SHP77 treated with DMSO at 0.1 percent for 48 hours (cell line): ENCODE measurements at regions not wholly inside any gene's neighbourhood (a gene's known extent, or its start where the extent isn't known, plus 50 kb on each side); places are given as distances from the start of the nearest gene placed in this dataset.
"Not testable (repeated sequence)": the region's sequence is repeated elsewhere in the genome, so short reads cannot be mapped to it uniquely, and the experiment has no call there.

Experiments
- DNase-seq: peaks from one replicate; lab custom pipeline; 2025; lab: John Stamatoyannopoulos, UW

DNA sequence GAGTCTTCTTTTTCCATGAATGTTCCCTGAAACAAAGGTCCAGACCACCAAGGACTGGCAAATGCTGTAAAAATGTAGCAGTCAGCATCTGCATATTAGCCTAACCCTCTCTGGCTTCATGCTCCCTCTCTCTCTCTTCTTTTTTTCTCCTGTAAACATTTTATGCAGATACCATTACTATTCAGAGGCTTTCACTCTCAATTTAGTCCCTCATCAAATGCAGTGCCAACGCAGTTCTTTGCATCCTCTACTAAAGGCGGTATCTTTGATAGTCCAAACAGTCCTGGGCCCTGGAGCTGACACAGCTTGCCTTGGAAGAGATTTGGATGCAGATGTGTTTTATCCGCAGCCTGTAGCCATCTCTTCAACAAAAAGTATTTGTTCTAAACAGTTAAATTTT lies 167.1 kb upstream of the MMS22L start:
- no peak for DNase-seq

DNA sequence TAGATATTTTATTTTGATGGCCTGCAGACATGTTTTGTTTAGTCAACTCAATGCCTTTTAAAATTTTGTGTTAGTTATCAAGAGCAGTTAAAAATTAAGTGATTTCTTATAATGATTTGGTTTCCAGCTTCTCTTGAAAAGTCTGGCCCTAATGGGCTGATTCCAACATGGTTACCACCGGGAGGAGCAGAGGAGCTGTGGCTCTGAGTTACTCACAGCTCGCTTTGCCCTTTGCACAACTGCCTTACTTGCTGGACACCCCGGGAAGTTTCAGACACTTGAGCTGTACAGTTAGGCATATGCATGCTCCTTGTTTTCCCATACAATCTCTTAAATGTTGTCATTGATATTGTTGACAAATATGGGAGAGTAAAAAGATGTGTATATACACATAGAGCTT lies 173.1 kb upstream of the MMS22L start:
- DNase-seq: no peak

DNA sequence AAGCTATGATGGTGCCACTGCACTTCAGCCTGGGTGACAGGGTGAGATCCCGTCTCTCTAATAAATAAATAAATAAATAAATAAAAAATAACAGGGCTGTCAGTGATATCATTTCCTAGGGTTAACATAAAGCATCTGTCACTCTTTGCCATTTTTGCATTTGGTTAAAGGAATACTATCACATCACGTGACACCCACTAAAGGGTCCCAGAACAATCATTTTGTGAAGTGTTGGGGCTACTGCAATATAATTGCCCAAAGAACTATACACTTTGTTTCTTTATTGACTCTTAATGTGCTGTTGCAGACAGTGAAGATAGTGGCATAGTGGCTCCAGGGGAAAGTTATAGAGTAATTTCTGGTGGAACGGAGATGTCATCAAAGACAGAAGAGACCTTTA lies 176.5 kb upstream of the MMS22L start:
- no peak for DNase-seq

- DNase-seq: no peak
Observed at GRCh38 chr6:97459986-97460385, 177.0 kb upstream of the MMS22L start.

- DNase-seq: no peak
Observed at GRCh38 chr6:97460394-97461080, 177.5 kb upstream of the MMS22L start.

DNA sequence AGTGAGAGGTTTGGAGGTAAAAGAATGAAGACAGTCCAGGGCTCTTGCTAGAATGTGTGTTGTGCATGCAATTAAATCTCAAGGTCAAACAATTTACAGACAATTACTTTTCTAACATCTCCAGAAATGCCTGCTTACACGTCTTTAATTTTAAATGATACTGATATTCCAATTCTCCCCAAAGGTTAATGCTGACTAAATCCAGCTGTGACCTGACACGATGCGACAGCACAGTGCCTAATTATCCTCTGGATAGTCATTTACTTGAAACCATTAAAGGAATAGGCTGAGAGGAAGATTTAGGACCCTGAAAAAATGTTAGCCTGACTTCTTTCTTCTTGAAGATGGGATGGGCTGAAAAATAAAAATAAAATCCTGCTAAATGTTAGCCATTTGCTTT lies 178.2 kb upstream of the MMS22L start:
- DNase-seq: no peak

GRCh38 chr6:97462031-97462430 lies 179.0 kb upstream of the MMS22L start:
- DNase-seq: no peak

- DNase-seq: no peak
Observed at GRCh38 chr6:97462938-97463598, 180.1 kb upstream of the MMS22L start.

GRCh38 chr6:97465877-97466561 lies 183.0 kb upstream of the MMS22L start:
- no peak for DNase-seq

DNA sequence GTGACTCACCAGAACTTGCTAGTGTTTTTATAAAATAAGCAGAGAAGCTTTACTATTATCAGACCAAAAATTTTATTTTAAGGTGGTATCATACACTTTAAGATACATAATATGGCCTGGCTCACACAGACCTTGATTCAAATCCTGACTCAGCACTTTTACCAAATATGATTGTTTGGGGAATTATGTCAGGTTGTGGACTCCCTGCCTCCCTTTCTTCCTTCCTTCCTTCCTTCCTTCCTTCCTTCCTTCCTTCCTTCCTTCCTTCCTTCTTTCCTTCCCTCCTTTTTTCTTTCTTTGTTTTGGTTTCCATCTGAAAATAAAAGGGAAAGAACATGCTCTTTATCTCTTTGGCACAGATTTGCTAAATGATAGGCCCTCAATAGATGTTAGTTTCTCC lies 186.0 kb upstream of the MMS22L start:
- no peak for DNase-seq

DNA sequence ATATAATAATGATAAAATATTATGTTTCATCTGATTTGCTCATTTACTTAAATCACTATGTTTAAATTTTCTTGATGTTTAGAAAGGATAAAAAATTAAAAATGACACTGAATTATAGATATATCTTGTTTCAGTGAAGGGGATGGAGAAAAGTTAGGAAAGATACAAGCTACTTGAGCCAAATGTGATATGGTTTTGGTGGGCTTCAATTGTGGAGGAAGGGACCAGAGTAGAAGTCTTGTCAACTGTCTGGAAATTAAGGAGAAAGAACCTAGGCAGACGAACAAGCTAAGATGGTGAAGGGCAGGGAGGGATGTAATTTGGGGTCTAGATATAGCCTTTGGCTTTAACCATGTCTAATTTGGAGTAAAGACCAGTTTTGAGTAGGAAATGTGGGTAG lies 186.4 kb upstream of the MMS22L start:
- no peak for DNase-seq

- no peak for DNase-seq
Observed at GRCh38 chr6:97470322-97470721, 187.3 kb upstream of the MMS22L start.

- DNase-seq: no peak
Observed at GRCh38 chr6:97473979-97474378, 191.0 kb upstream of the MMS22L start.

GRCh38 chr6:97497713-97498331 lies 214.8 kb upstream of the MMS22L start:
- peak; percentile 71 for DNase-seq

- DNase-seq: no peak
Observed at GRCh38 chr6:97501853-97502252, 218.8 kb upstream of the MMS22L start.

- no peak for DNase-seq
Observed at GRCh38 chr6:97508646-97509045, 225.6 kb upstream of the MMS22L start.

GRCh38 chr6:97513260-97513659 lies 230.2 kb upstream of the MMS22L start:
- DNase-seq: not testable (repeated sequence)

GRCh38 chr6:97524811-97525210 lies 241.8 kb upstream of the MMS22L start:
- no peak for DNase-seq

DNA sequence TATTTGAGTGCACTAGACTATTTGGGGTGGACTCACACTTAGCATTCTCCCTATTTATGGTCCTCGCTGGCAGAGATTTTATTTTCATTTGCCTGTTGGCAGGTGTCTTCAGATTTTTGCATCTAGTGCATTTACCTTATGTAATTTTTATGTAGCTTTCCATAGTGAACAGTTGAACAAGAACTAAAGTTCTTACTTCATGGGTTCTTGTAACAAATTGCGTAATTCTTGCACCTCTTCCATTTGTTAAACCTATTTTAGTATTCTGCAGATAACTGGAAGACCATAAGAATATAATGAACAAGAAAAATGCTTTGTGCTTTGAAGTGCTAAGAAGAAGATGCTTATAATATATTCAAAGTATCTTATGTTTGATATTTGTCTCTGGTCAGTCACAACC lies 252.8 kb upstream of the MMS22L start:
- DNase-seq: no peak

DNA sequence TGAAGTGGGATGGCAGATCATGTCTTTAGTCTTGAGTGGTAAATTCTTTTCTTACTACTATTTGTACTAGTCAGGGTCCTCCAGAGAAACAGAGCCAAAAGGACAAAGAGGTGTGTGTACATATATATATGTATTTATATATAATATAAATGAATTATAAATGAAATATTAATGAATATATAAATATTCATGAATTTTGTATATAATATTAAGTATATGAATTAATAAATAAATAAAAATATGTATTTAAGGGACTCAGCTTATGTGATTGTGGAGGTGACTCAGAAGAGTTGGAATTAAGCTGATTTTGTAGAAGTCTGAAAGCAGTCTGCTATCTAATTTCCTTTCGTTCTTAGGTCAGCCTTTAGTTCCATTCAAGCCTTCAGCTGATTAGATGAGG lies 265.3 kb upstream of the MMS22L start:
- no peak for DNase-seq

DNA sequence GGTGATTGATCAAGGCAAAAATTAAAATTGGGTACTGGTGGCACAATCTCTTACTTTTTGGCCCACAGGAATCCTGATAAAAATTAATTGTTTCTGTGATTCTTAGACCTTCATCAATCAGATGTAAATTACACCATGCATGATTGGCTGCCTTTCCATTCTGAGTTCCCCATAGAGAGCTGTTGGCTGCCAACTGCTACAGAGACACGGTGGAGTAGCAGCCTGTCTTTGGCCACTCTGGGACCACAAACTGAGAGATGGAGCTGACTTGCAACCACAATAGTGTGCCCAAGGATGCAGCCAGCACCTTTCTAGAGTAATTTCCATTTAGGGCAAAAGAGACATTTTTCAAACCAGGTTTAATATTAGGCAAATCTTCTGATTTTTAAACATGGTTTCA lies 274.3 kb upstream of the MMS22L start:
- no peak for DNase-seq

DNA sequence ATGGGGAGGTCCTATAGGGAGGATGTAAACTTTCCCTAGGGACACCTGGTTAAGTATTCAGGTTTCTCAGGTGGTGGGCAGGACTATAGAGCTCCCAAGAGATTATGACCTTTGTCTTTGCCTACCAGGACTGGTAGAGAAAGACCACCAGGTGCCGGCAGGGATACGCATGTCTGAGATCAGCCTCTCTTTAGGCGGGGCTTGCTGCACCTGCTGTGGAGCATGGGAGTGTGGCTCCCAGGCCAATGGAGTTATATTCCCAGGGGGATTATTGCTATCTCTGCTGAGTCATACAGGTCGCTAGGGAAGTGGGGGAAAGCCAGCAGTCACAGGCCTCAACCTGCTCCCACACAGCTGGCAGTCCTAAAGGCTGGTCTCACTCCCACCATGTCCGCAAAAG lies 280.5 kb upstream of the MMS22L start:
- no peak for DNase-seq

GRCh38 chr6:97572943-97573342 lies 289.9 kb upstream of the MMS22L start:
- DNase-seq: no peak
